Neural progenitor cell (in vitro differentiated cells): ENCODE measurements at regions not wholly inside any gene's neighbourhood (a gene's known extent, or its start where the extent isn't known, plus 50 kb on each side); places are given as distances from the start of the nearest gene placed in this dataset.
A peak's percentile ranks its signal among the peaks of the same experiment; 100 is the strongest.

Source experiments
- DNase-seq: peaks from one replicate; pipeline ENCODE4 v3.0.0-alpha.2; 2016; ENCODE audit warnings: low spot score
- H2AFZ ChIP-seq: fragments of 200-600 bp; sonication (generic); replicated peaks from 2 replicates; pipeline ENCODE4 v1.6.1; 2016; ENCODE audit warnings: antibody characterized with exemption
- H3F3A ChIP-seq: fragments of 200-600 bp; sonication (generic); 2 replicates; pipeline ENCODE4 v1.6.1; 2016; ENCODE audit warnings: antibody characterized with exemption, low read depth
- H3K27ac ChIP-seq: fragments of 200-600 bp; sonication (generic); 2 replicates; pipeline ENCODE4 v1.5.1; 2016; ENCODE audit warnings: mild to moderate bottlenecking
- H3K27me3 ChIP-seq: fragments of 200-600 bp; sonication (generic); 2 replicates; pipeline ENCODE4 v1.6.1; 2016; ENCODE audit warnings: mild to moderate bottlenecking, moderate library complexity
- H3K36me3 ChIP-seq: fragments of 200-600 bp; sonication (generic); 2 replicates; pipeline ENCODE4 v1.5.1; 2016
- H3K4me1 ChIP-seq: fragments of 200-600 bp; sonication (generic); 2 replicates; pipeline ENCODE4 v1.6.1; 2016; ENCODE audit warnings: mixed run types
- H3K4me2 ChIP-seq: fragments of 200-600 bp; sonication (generic); 2 replicates; pipeline ENCODE4 v1.6.1; 2016
- H3K4me3 ChIP-seq: fragments of 200-600 bp; sonication (generic); 2 replicates; pipeline ENCODE4 v1.5.1; 2016
- H3K79me2 ChIP-seq: fragments of 200-600 bp; sonication (generic); 2 replicates; pipeline ENCODE4 v1.6.1; 2016; ENCODE audit warnings: low read depth
- H3K9ac ChIP-seq: fragments of 200-600 bp; sonication (generic); 2 replicates; pipeline ENCODE4 v1.6.1; 2016
- H3K9me3 ChIP-seq: fragments of 200-600 bp; sonication (generic); 2 replicates; pipeline ENCODE4 v1.5.1; 2016; ENCODE audit warnings: low read depth
- H4K20me1 ChIP-seq: fragments of 200-600 bp; sonication (generic); 2 replicates; pipeline ENCODE4 v1.6.1; 2016; ENCODE audit warnings: low read depth
- H3K27ac Mint-ChIP-seq: 3 replicates; pipeline ENCODE4 v1.8.0; 2021; ENCODE audit warnings: mixed read lengths
- H3K27me3 Mint-ChIP-seq: 2 replicates; pipeline ENCODE4 v1.8.0; 2022; ENCODE audit warnings: low read depth, mild to moderate bottlenecking, inconsistent platforms, moderate library complexity, mixed read lengths; ENCODE audit not compliant: insufficient read depth
- H3K36me3 Mint-ChIP-seq: 3 replicates; pipeline ENCODE4 v1.8.0; 2021; ENCODE audit warnings: mixed read lengths
- H3K4me1 Mint-ChIP-seq: 3 replicates; pipeline ENCODE4 v1.8.0; 2021; ENCODE audit warnings: mixed read lengths
- H3K4me3 Mint-ChIP-seq: 3 replicates; pipeline ENCODE4 v1.8.0; 2021; ENCODE audit warnings: mild to moderate bottlenecking, moderate library complexity, mixed read lengths
- H3K9me3 Mint-ChIP-seq: 3 replicates; pipeline ENCODE4 v1.8.0; 2020; ENCODE audit warnings: mixed read lengths
- CTCF ChIP-seq: fragments of 200-600 bp; sonication (generic); IDR thresholded peaks from 2 replicates; pipeline ENCODE4 v1.5.1; 2017; ENCODE audit warnings: antibody characterized with exemption, mild to moderate bottlenecking
- EZH2 ChIP-seq: fragments of 200-600 bp; sonication (generic); IDR thresholded peaks from 2 replicates; pipeline ENCODE4 v1.6.1; 2017; ENCODE audit warnings: antibody characterized with exemption, mild to moderate bottlenecking, moderate library complexity
- EZH2phosphoT487 ChIP-seq: fragments of 200-600 bp; sonication (generic); IDR thresholded peaks from 2 replicates; pipeline ENCODE4 v1.6.1; 2017; ENCODE audit warnings: antibody characterized with exemption

GRCh38 chr2:67669168-67669567, 272.0 kb downstream of the ETAA1 start:
- Mint-ChIP-seq H3K4me3 (no peak overlapping the region), H3K27ac (no peak overlapping the region), H3K27me3 (no peaks in the 10 kb centered on the region), H3K9me3 (no peaks in the 10 kb centered on the region), H3K36me3 (no peaks in the 10 kb centered on the region), H3K4me1 (no peaks in the 10 kb centered on the region)
- no peaks in the 10 kb centered on the region for H3K79me2 ChIP-seq
- DNase-seq, result no peak
- no peak overlapping the region for H3K9ac ChIP-seq
- TF ChIP-seq EZH2 (no peak), CTCF (no peak), EZH2phosphoT487 (no peak)
- no peaks in the 10 kb centered on the region for H3K27me3 ChIP-seq
- no peak overlapping the region for H3K4me3 ChIP-seq
- H3K9me3 ChIP-seq, result no peaks in the 10 kb centered on the region
- H3F3A ChIP-seq, result no peaks in the 10 kb centered on the region
- no peaks in the 10 kb centered on the region for H3K36me3 ChIP-seq
- no peaks in the 10 kb centered on the region for H3K4me1 ChIP-seq
- no peak overlapping the region for H3K27ac ChIP-seq
- no peak overlapping the region for H3K4me2 ChIP-seq
- H4K20me1 ChIP-seq, result no peaks in the 10 kb centered on the region
- H2AFZ ChIP-seq, result no peak overlapping the region

- Histone ChIP-seq H3K79me2 (no peaks in the 10 kb centered on the region), H2AFZ (no peak overlapping the region), H3K27me3 (no peaks in the 10 kb centered on the region), H3K4me2 (no peak overlapping the region), H3K36me3 (no peaks in the 10 kb centered on the region), H3K4me3 (no peak overlapping the region), H3F3A (no peaks in the 10 kb centered on the region), H3K4me1 (no peaks in the 10 kb centered on the region), H3K27ac (no peak overlapping the region), H3K9ac (no peak overlapping the region), H4K20me1 (no peaks in the 10 kb centered on the region), H3K9me3 (no peaks in the 10 kb centered on the region)
- Mint-ChIP-seq H3K4me1 (no peaks in the 10 kb centered on the region), H3K27ac (no peak overlapping the region), H3K36me3 (no peaks in the 10 kb centered on the region), H3K27me3 (no peaks in the 10 kb centered on the region), H3K4me3 (no peak overlapping the region), H3K9me3 (no peaks in the 10 kb centered on the region)
- DNase-seq, result no peak
- TF ChIP-seq EZH2phosphoT487, result no peak
Observed at GRCh38 chr2:67669766-67670165, 272.6 kb downstream of the ETAA1 start.

GRCh38 chr2:67670747-67671183, 273.6 kb downstream of the ETAA1 start:
- Mint-ChIP-seq H3K27me3 (no peaks in the 10 kb centered on the region), H3K9me3 (no peaks in the 10 kb centered on the region), H3K27ac (no peak overlapping the region), H3K4me1 (no peaks in the 10 kb centered on the region), H3K4me3 (no peak overlapping the region), H3K36me3 (no peaks in the 10 kb centered on the region)
- H3K27me3 ChIP-seq, result no peaks in the 10 kb centered on the region
- TF ChIP-seq CTCF, result no peak
- TF ChIP-seq EZH2phosphoT487, result no peak
- no peak for TF ChIP-seq EZH2
- H3K9ac ChIP-seq, result no peak overlapping the region
- no peaks in the 10 kb centered on the region for H3K36me3 ChIP-seq
- H3K79me2 ChIP-seq, result no peaks in the 10 kb centered on the region
- no peak for DNase-seq
- no peaks in the 10 kb centered on the region for H4K20me1 ChIP-seq
- H2AFZ ChIP-seq, result peak overlapping the region; percentile 17
- H3K9me3 ChIP-seq, result no peaks in the 10 kb centered on the region
- H3K4me1 ChIP-seq, result no peaks in the 10 kb centered on the region
- no peaks in the 10 kb centered on the region for H3F3A ChIP-seq
- H3K4me2 ChIP-seq, result no peak overlapping the region
- no peak overlapping the region for H3K4me3 ChIP-seq
- no peak overlapping the region for H3K27ac ChIP-seq

DNA sequence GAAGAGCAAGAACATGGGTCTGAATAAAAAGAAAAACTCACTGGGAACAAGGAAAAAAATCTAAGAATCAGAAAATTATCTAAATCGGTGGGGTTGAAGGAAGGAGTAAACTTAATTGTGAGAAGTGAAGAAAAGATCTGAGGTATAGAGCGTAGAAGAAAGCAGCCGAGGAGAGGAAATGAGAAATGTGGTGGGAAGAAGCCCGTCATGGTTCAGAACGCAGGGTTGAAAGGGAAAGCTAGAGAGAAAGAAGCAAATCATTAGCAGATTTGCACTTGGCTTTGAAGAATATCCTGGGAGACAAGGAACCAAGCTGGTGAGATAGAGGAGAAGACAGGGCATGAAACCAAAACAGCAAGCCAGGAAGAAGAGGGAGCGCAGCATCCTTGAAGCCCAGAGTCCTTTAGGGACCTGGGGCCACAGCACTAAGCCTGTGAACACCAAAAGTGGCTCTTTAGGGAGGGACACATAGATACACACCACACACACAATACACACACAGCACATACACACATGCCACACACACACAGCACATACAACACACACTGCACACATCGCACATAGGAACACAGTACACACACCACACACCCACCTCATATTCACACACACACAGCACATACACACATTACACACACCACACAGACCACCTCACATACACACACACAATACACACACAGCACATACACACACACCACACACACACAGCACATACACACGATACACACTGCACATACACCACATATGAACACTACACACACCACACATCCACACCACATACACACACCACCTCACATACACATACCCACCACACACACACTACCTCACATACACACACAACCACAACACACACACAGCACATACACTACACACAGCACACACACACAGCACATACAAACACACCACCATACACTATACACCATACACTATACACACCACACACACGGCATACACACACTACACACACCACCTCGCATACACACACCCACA, 274.6 kb downstream of the ETAA1 start:
- no peaks in the 10 kb centered on the region for H3K9me3 Mint-ChIP-seq
- no peaks in the 10 kb centered on the region for H4K20me1 ChIP-seq
- no peaks in the 10 kb centered on the region for H3K79me2 ChIP-seq
- H3K9ac ChIP-seq, result no peak overlapping the region
- H3K27me3 Mint-ChIP-seq, result no peaks in the 10 kb centered on the region
- H3K4me1 ChIP-seq, result no peaks in the 10 kb centered on the region
- H3K36me3 Mint-ChIP-seq, result no peaks in the 10 kb centered on the region
- no peak overlapping the region for H3K4me3 Mint-ChIP-seq
- no peaks in the 10 kb centered on the region for H3K36me3 ChIP-seq
- no peak for DNase-seq
- no peak overlapping the region for H3K4me3 ChIP-seq
- H3K4me2 ChIP-seq, result no peak overlapping the region
- no peaks in the 10 kb centered on the region for H3K9me3 ChIP-seq
- H2AFZ ChIP-seq, result peak overlapping the region; percentile 17
- no peak overlapping the region for H3K27ac ChIP-seq
- H3F3A ChIP-seq, result no peaks in the 10 kb centered on the region
- no peaks in the 10 kb centered on the region for H3K4me1 Mint-ChIP-seq
- no peak for TF ChIP-seq EZH2
- no peak for TF ChIP-seq EZH2phosphoT487
- TF ChIP-seq CTCF, result no peak
- no peaks in the 10 kb centered on the region for H3K27me3 ChIP-seq
- no peak overlapping the region for H3K27ac Mint-ChIP-seq
